HG03558 (cell line): ENCODE measurements at regions not wholly inside any gene's neighbourhood (a gene's known extent, or its start where the extent isn't known, plus 50 kb on each side); places are given as distances from the start of the nearest gene placed in this dataset.
"Not testable (repeated sequence)": the region's sequence is repeated elsewhere in the genome, so short reads cannot be mapped to it uniquely, and the experiment has no call there.

Experiments used
- ATAC-seq: cut with Tn5 transposase; IDR thresholded peaks from one replicate; pipeline ENCODE4 v1.9.1; 2021; ENCODE audit warnings: moderate number of reproducible peaks; ENCODE audit not compliant: unreplicated experiment; ENCODE audit errors: extremely low read depth

GRCh38 chr10:52368725-52369124 is 54.6 kb downstream of the DKK1 start:
- ATAC-seq: no peak

GRCh38 chr10:52374207-52374606 is 60.1 kb downstream of the DKK1 start:
- not testable (repeated sequence) for ATAC-seq

- no peak for ATAC-seq
These were observed 62.7 kb downstream of the DKK1 start for GRCh38 chr10:52376694-52377354.

GRCh38 chr10:52378124-52378523 is 64.0 kb downstream of the DKK1 start:
- no peak for ATAC-seq

GRCh38 chr10:52379287-52379686 is 65.2 kb downstream of the DKK1 start:
- no peak for ATAC-seq

- no peak for ATAC-seq
These were observed 69.0 kb downstream of the DKK1 start for GRCh38 chr10:52383088-52383487.

GRCh38 chr10:52387744-52388143 is 73.7 kb downstream of the DKK1 start:
- ATAC-seq: no peak

GRCh38 chr10:52390388-52390787 is 76.3 kb downstream of the DKK1 start:
- ATAC-seq: no peak

GRCh38 chr10:52391927-52392602 is 78.0 kb downstream of the DKK1 start:
- ATAC-seq: no peak

- no peak for ATAC-seq
These were observed 80.2 kb downstream of the DKK1 start for GRCh38 chr10:52394246-52394645.

- ATAC-seq: no peak
These were observed 86.5 kb downstream of the DKK1 start for GRCh38 chr10:52400562-52400961.

- ATAC-seq: not testable (repeated sequence)
These were observed 89.7 kb downstream of the DKK1 start for GRCh38 chr10:52403801-52404200.

GRCh38 chr10:52409195-52409594 is 95.1 kb downstream of the DKK1 start:
- ATAC-seq: no peak

- no peak for ATAC-seq
These were observed 95.8 kb downstream of the DKK1 start for GRCh38 chr10:52409928-52410327.

GRCh38 chr10:52410916-52411315 is 96.8 kb downstream of the DKK1 start:
- ATAC-seq: no peak

- no peak for ATAC-seq
These were observed 105.2 kb downstream of the DKK1 start for GRCh38 chr10:52419281-52419680.

- ATAC-seq: no peak
These were observed 106.6 kb downstream of the DKK1 start for GRCh38 chr10:52420656-52421055.

GRCh38 chr10:52423369-52423768 is 109.3 kb downstream of the DKK1 start:
- no peak for ATAC-seq

GRCh38 chr10:52424341-52424740 is 110.3 kb downstream of the DKK1 start:
- no peak for ATAC-seq

- no peak for ATAC-seq
These were observed 120.7 kb downstream of the DKK1 start for GRCh38 chr10:52434734-52435133.

GRCh38 chr10:52436664-52437063 is 122.6 kb downstream of the DKK1 start:
- ATAC-seq: no peak

GRCh38 chr10:52437205-52437646 is 123.1 kb downstream of the DKK1 start:
- peak; percentile 94 for ATAC-seq
